ENCODE measurements at regions not wholly inside any gene's neighbourhood (a gene's known extent, or its start where the extent isn't known, plus 50 kb on each side); places are given as distances from the start of the nearest gene placed in this dataset.

- H3K4me3 Mint-ChIP-seq, result no peak overlapping the region
- DNase-seq (ENCODE audit: low read depth, low spot score), result no peak
- no peak for TF ChIP-seq CTCF (conservative IDR thresholded peaks at IDR 0.05)
- no peaks in the 10 kb centered on the region for H3K36me3 Mint-ChIP-seq (ENCODE audit: low read depth)
- no peak overlapping the region for H3K27ac Mint-ChIP-seq (ENCODE audit: unreplicated experiment)
- no peaks in the 10 kb centered on the region for H3K4me1 Mint-ChIP-seq
- H3K27me3 Mint-ChIP-seq (ENCODE audit: low read depth), result no peaks in the 10 kb centered on the region
- H3K9me3 Mint-ChIP-seq, result no peaks in the 10 kb centered on the region
Measured at GRCh38 chr4:124209626-124210025, 502.9 kb downstream of the ANKRD50 start.

GRCh38 chr4:124210746-124211145 is 501.8 kb downstream of the ANKRD50 start:
- no peaks in the 10 kb centered on the region for H3K36me3 Mint-ChIP-seq (ENCODE audit: low read depth)
- DNase-seq (ENCODE audit: low read depth, low spot score), result no peak
- H3K4me3 Mint-ChIP-seq, result no peak overlapping the region
- no peak overlapping the region for H3K27ac Mint-ChIP-seq (ENCODE audit: unreplicated experiment)
- H3K9me3 Mint-ChIP-seq, result no peaks in the 10 kb centered on the region
- no peaks in the 10 kb centered on the region for H3K27me3 Mint-ChIP-seq (ENCODE audit: low read depth)
- no peak for TF ChIP-seq CTCF (conservative IDR thresholded peaks at IDR 0.05)
- no peaks in the 10 kb centered on the region for H3K4me1 Mint-ChIP-seq

GRCh38 chr4:124212815-124213630 is 499.5 kb downstream of the ANKRD50 start:
- Mint-ChIP-seq H3K9me3 (peaks cover 3% of the 10 kb centered on the region), H3K4me1 (no peaks in the 10 kb centered on the region), H3K4me3 (no peak overlapping the region), H3K36me3 (ENCODE audit: low read depth) (no peaks in the 10 kb centered on the region), H3K27me3 (ENCODE audit: low read depth) (no peaks in the 10 kb centered on the region), H3K27ac (ENCODE audit: unreplicated experiment) (no peak overlapping the region)
- DNase-seq (ENCODE audit: low read depth, low spot score), result no peak
- no peak for TF ChIP-seq CTCF (conservative IDR thresholded peaks at IDR 0.05)

- TF ChIP-seq CTCF (conservative IDR thresholded peaks at IDR 0.05), result no peak
- Mint-ChIP-seq H3K27me3 (ENCODE audit: low read depth) (no peaks in the 10 kb centered on the region), H3K27ac (ENCODE audit: unreplicated experiment) (no peak overlapping the region), H3K36me3 (ENCODE audit: low read depth) (no peaks in the 10 kb centered on the region), H3K9me3 (peaks cover 3% of the 10 kb centered on the region), H3K4me3 (no peak overlapping the region), H3K4me1 (no peaks in the 10 kb centered on the region)
- DNase-seq (ENCODE audit: low read depth, low spot score), result no peak
Measured at GRCh38 chr4:124219389-124219788, 493.1 kb downstream of the ANKRD50 start.

GRCh38 chr4:124224256-124224655 is 488.3 kb downstream of the ANKRD50 start:
- no peaks in the 10 kb centered on the region for H3K27me3 Mint-ChIP-seq (ENCODE audit: low read depth)
- H3K4me3 Mint-ChIP-seq, result no peak overlapping the region
- H3K4me1 Mint-ChIP-seq, result no peaks in the 10 kb centered on the region
- TF ChIP-seq CTCF (conservative IDR thresholded peaks at IDR 0.05), result no peak
- no peaks in the 10 kb centered on the region for H3K36me3 Mint-ChIP-seq (ENCODE audit: low read depth)
- H3K9me3 Mint-ChIP-seq, result peaks cover 5% of the 10 kb centered on the region
- DNase-seq (ENCODE audit: low read depth, low spot score), result no peak
- H3K27ac Mint-ChIP-seq (ENCODE audit: unreplicated experiment), result no peak overlapping the region
